NT2/D1 (cell line): ENCODE measurements at regions not wholly inside any gene's neighbourhood (a gene's known extent, or its start where the extent isn't known, plus 50 kb on each side); places are given as distances from the start of the nearest gene placed in this dataset.

ENCODE experiments used
- DNase-seq: peaks from one replicate; pipeline ENCODE4 v3.0.0-alpha.2; 2011; ENCODE audit warnings: low read depth, low spot score
- H3K27me3 ChIP-seq: 2 replicates; pipeline ENCODE4 v1.6.0; 2011; ENCODE audit warnings: mild to moderate bottlenecking; ENCODE audit not compliant: insufficient read length, insufficient read depth
- H3K36me3 ChIP-seq: 2 replicates; pipeline ENCODE4 v1.6.1; 2011; ENCODE audit warnings: mild to moderate bottlenecking, low read length, mixed read lengths; ENCODE audit not compliant: insufficient read depth, insufficient read length
- H3K4me1 ChIP-seq: 2 replicates; pipeline ENCODE4 v1.5.1; 2011; ENCODE audit not compliant: insufficient read depth, insufficient read length
- H3K4me3 ChIP-seq: 2 replicates; pipeline ENCODE4 v1.5.1; 2011; ENCODE audit warnings: low read depth; ENCODE audit not compliant: insufficient read length
- H3K9ac ChIP-seq: 2 replicates; pipeline ENCODE4 v1.6.0; 2011; ENCODE audit warnings: low read depth; ENCODE audit not compliant: insufficient read length
- H3K9me3 ChIP-seq: 2 replicates; pipeline ENCODE4 v1.5.1; 2011; ENCODE audit warnings: mild to moderate bottlenecking, low read length; ENCODE audit not compliant: insufficient read depth
- SUZ12 ChIP-seq: IDR thresholded peaks from 2 replicates; pipeline ENCODE4 v1.6.1; 2011; ENCODE audit not compliant: insufficient read length, insufficient read depth; ENCODE audit errors: extremely low read depth
- YY1 ChIP-seq: IDR thresholded peaks from 2 replicates; pipeline ENCODE4 v1.6.1; 2011; ENCODE audit not compliant: insufficient read length, insufficient read depth
- ZNF274 ChIP-seq: IDR thresholded peaks from 2 replicates; pipeline ENCODE4 v1.6.1; 2011; ENCODE audit warnings: mild to moderate bottlenecking, low read depth, low read length

DNA sequence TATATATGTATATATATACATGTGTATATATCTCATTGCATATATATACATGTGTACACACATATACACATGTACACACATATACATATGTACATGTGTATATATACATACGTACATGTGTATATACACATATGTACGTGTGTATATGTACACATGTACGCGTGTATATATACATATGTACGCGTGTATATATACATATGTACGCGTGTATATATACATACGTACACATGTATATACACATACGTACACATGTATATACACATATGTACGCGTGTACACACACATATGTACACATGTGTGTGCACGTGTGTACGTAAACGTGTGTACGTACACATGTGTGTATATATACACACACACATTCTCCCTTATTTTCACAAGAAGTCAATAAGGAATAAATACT lies 141.6 kb upstream of the TMCC3 start:
- no peak for TF ChIP-seq YY1
- TF ChIP-seq ZNF274: no peak
- no peaks in the 10 kb centered on the region for H3K36me3 ChIP-seq

DNA sequence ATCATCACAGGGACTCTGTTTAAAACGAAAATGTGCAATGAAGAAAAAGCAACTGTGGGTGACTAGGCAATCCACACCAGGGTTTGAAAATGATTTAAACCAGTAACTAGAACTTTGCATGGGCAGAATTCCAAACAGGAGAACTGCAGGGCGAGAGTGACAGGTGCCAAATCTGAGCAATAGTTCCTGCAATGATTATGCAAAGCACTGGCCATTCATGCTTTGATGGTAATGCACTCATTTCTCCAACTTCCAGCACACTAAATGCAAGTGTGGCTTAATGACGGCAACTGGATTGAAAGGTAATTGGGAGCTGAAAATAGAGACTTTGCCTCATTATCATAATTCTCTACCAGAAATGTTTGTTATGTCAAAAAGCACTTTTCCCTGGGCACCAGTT lies 140.5 kb upstream of the TMCC3 start:
- Histone ChIP-seq H3K36me3 (no peaks in the 10 kb centered on the region), H3K9ac (no peak overlapping the region), H3K9me3 (0 out of 2 replicates have a peak, but pooled peaks cover 2% of the 10 kb centered on the region), H3K4me3 (no peak overlapping the region), H3K27me3 (no peaks in the 10 kb centered on the region), H3K4me1 (peaks cover 3% of the 10 kb centered on the region)
- TF ChIP-seq ZNF274 (no peak), SUZ12 (no peak), YY1 (no peak)
- DNase-seq: no peak

More for the DNA sequence above, 141.6 kb upstream of the TMCC3 start:
- Histone ChIP-seq H3K9me3 (no peaks in the 10 kb centered on the region), H3K4me3 (no peak overlapping the region), H3K9ac (no peak overlapping the region), H3K27me3 (no peaks in the 10 kb centered on the region), H3K4me1 (peaks cover 3% of the 10 kb centered on the region)
- no peak for DNase-seq

DNA sequence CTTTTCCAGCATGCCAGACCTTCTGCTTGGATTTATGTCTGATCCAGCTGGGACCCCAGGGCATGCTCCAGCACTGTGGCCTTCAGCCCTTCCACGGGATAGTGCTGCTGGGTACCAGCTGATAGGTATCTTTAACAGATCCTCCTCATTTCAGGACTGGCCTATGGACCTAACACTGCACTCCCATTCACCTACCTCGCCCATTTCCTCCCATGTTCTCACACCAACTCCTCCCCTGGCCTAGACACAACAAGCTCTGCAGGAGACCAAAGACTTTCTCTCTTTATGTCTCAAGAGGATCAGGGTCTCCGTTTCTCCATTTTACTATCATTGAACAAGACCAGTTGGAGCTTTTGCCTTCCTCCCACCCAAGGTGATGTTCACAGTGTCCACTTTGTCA lies 140.0 kb upstream of the TMCC3 start:
- Histone ChIP-seq H3K9me3 (0 out of 2 replicates have a peak, but pooled peaks cover 5% of the 10 kb centered on the region), H3K27me3 (no peaks in the 10 kb centered on the region), H3K36me3 (no peaks in the 10 kb centered on the region), H3K9ac (no peak overlapping the region), H3K4me1 (peaks cover 3% of the 10 kb centered on the region), H3K4me3 (no peak overlapping the region)
- no peak for TF ChIP-seq SUZ12
- TF ChIP-seq ZNF274: no peak
- no peak for TF ChIP-seq YY1
- DNase-seq: no peak

DNA sequence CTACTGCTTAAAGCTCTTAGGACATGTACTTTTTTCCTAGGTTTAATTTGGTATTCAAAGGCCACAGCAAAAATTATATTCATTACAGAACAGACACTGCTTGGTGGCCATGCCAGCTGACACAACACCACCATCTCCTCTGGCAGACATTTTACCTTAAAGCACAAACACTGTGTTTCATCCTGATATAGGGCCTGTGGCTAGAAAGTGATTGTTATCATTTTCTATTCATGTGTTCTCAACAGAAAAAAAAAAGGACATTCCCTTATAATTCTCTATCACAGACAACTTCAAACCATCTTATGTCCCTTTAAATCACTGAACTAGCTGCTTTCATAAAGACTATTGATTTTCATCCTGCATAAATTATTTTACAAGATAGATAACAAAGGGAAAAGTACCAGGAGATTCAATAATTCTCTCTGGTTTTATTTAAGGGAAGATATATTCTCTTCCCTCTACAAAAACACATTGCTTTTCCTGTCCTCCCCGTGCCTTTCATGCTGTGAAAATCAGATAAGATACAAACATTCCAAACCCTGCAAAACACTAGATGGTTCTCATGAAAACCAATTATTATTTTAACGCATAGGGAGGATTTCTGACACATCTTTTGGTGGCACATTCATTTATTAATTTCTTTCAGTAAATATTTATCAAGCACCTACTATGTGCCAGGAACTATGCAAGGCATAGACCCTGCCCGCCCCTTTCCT lies 139.3 kb upstream of the TMCC3 start:
- H3K27me3 ChIP-seq: no peaks in the 10 kb centered on the region
- peaks cover 3% of the 10 kb centered on the region for H3K4me1 ChIP-seq
- DNase-seq: no peak
- H3K4me3 ChIP-seq: no peak overlapping the region
- H3K9me3 ChIP-seq: 0 out of 2 replicates have a peak, but pooled peaks cover 5% of the 10 kb centered on the region
- no peak overlapping the region for H3K9ac ChIP-seq
- no peaks in the 10 kb centered on the region for H3K36me3 ChIP-seq
- no peak for TF ChIP-seq SUZ12
- no peak for TF ChIP-seq YY1
- no peak for TF ChIP-seq ZNF274

DNA sequence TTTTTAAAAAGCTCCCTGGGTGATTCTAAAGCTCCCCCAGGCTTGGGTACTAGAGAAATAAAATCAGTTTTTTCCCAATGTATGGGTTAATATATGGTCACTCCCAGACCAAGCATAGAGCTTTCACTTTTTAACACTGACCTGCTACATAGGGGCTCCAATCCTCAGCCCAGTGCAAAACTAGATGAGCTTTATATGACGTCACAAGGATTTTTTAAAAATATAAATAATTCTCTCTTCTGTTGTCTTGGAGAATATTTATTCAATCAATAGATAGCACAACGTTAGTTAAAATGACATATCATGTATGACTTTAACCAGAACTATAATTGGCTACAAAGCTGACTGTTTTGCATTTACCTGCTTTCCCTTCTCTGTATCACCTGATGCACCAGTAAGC lies 137.9 kb upstream of the TMCC3 start:
- TF ChIP-seq SUZ12: no peak
- TF ChIP-seq ZNF274: no peak
- TF ChIP-seq YY1: no peak
- Histone ChIP-seq H3K9ac (no peak overlapping the region), H3K4me1 (peaks cover 3% of the 10 kb centered on the region), H3K9me3 (0 out of 2 replicates have a peak, but pooled peaks cover 5% of the 10 kb centered on the region), H3K4me3 (no peak overlapping the region), H3K36me3 (no peaks in the 10 kb centered on the region), H3K27me3 (no peaks in the 10 kb centered on the region)
- no peak for DNase-seq

DNA sequence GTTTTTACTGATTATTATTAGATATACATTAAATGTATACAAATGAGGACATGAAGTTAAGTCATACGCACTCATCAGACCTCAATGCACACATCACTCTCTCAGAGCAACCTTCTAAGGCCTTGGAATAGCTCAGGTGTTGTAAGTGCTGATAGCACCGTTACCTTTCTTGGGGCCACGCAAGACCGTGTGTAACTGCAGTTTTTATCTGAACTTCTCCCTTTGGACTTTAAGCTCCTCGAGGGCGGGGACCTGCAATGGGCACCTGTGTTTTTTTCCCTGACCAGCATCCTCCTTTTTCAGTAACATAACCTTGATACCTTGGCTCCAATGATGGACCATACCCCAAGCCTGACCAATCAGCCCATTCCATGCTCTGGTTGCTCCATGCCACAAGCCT lies 136.5 kb upstream of the TMCC3 start:
- H3K9ac ChIP-seq: no peak overlapping the region

DNA sequence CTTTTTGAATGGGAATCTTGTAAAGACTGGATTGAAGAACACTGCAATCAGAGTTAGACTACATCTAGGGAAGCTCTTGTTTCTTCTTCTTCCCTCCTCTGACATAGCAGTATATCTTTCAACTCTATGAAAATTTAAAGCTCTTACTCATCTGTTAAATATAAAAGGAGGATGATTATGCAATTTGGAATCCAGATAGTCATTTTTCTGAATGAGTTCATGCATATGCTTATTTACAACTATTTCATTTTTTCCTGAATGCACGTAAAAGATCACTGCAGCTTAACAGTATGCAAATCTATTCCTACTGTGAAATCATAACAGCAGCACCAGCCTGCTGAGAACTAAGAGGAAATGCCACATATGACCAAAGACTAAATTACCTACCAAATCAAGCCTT lies 133.5 kb upstream of the TMCC3 start:
- H3K9me3 ChIP-seq: 0 out of 2 replicates have a peak, but pooled peaks cover 5% of the 10 kb centered on the region
- no peak overlapping the region for H3K9ac ChIP-seq
- TF ChIP-seq ZNF274: no peak
- no peak for TF ChIP-seq YY1
- TF ChIP-seq SUZ12: no peak
- DNase-seq: no peak
- H3K4me3 ChIP-seq: no peak overlapping the region
- no peaks in the 10 kb centered on the region for H3K36me3 ChIP-seq
- H3K27me3 ChIP-seq: no peaks in the 10 kb centered on the region
- no peaks in the 10 kb centered on the region for H3K4me1 ChIP-seq

More for the DNA sequence above, 136.5 kb upstream of the TMCC3 start:
- no peak for DNase-seq
- H3K9me3 ChIP-seq: 0 out of 2 replicates have a peak, but pooled peaks cover 5% of the 10 kb centered on the region
- H3K4me3 ChIP-seq: no peak overlapping the region
- no peaks in the 10 kb centered on the region for H3K36me3 ChIP-seq
- H3K4me1 ChIP-seq: no peaks in the 10 kb centered on the region
- TF ChIP-seq YY1: no peak
- no peak for TF ChIP-seq ZNF274
- no peak for TF ChIP-seq SUZ12
- no peaks in the 10 kb centered on the region for H3K27me3 ChIP-seq
